ENCODE measurements at regions not wholly inside any gene's neighbourhood (a gene's known extent, or its start where the extent isn't known, plus 50 kb on each side); places are given as distances from the start of the nearest gene placed in this dataset.

DNA sequence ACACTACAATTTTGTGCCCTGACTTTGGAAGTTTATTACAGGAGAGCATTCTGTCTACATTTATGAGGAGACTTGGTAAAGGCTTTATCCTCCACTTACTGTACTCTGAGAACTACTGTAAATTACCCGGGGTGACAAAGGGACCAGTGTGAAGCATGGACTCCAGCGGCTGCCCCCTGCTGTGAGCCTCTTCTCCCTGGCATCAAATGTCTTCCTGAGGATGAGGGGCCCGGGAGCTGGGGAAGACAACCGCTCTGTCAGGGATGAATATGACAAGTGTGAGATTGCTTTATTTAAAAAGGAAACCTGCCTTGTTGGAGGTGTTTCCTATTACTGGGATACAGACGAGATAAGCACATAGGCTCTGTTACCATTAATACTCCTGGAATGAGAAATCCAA is 714.8 kb downstream of the CCSER2 start:
- Histone ChIP-seq H3K4me1 (replicated peaks) (no peaks in the 10 kb centered on the region), H3K9me3 (replicated peaks) (peaks cover 5% of the 10 kb centered on the region; the same call in 1 of the 2 replicates), H3K27me3 (replicated peaks) (no peaks in the 10 kb centered on the region), H3K36me3 (no peaks in the 10 kb centered on the region), H3K27ac (no peak overlapping the region), H3K4me3 (no peak overlapping the region)
- DNase-seq (ENCODE audit: low read depth in 1 of 2, low spot score in 2 of 2): no peak

DNA sequence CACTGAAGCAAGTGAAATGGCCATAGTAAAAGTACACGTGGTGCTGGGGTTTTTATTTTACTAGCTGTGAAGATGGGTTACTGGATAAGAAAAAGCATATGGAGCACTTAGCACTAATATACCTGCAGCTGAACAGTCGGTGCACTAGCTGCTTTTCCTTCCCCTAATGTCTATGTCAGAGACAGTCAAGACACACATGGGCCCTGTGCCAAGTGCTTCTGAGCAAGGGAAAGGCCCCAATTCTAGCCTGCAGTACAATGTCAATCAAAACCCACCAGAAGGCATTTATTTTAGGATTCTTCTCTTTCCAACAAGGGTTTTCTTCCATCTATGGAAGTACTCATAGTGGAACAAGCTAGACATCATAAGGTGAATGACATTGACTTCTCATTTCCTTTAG is 716.7 kb downstream of the CCSER2 start:
- no peaks in the 10 kb centered on the region for H3K27me3 ChIP-seq (replicated peaks)
- peaks cover 5% of the 10 kb centered on the region; the same call in 1 of the 2 replicates for H3K9me3 ChIP-seq (replicated peaks)
- no peak overlapping the region for H3K4me3 ChIP-seq
- no peak overlapping the region for H3K27ac ChIP-seq
- no peaks in the 10 kb centered on the region for H3K36me3 ChIP-seq
- no peak for DNase-seq (ENCODE audit: low read depth in 1 of 2, low spot score in 2 of 2)
- no peaks in the 10 kb centered on the region for H3K4me1 ChIP-seq (replicated peaks)

DNA sequence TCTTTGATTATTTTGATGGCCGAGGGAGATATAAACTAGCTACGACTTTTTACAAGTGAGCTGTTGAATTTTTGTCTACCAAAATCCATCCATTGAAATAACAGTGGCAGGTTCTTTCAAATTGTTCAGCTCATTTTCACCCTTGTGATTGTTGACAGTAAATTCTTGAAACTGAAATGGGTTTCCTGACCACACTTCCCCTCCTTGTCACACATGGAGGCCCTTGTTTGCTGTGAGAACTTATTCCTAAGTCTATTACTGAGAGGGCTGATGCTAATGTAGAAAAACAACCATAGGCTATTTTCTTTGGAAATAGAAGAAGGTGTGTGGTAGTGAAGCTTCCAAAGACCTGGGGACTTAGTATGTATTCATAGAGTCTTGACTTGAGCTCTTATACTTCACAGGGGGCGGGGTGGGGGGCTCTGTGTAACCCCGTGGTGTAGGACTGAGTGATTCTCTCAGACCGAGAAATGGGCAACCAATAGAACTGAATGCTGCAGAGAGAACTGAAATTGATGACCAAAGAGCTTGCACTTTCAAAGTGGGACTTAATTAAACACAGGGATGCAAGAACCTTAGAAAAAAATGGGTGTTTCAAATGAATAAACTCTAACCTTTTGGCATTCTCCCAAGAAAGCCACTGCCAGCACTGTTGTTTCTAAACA is 718.9 kb downstream of the CCSER2 start:
- H3K4me3 ChIP-seq: no peak overlapping the region
- H3K27me3 ChIP-seq (replicated peaks): no peaks in the 10 kb centered on the region
- H3K36me3 ChIP-seq: no peaks in the 10 kb centered on the region
- H3K9me3 ChIP-seq (replicated peaks): peaks cover 5% of the 10 kb centered on the region; the same call in 1 of the 2 replicates
- no peak for DNase-seq (ENCODE audit: low read depth in 1 of 2, low spot score in 2 of 2)
- no peak overlapping the region for H3K27ac ChIP-seq
- H3K4me1 ChIP-seq (replicated peaks): no peaks in the 10 kb centered on the region

DNA sequence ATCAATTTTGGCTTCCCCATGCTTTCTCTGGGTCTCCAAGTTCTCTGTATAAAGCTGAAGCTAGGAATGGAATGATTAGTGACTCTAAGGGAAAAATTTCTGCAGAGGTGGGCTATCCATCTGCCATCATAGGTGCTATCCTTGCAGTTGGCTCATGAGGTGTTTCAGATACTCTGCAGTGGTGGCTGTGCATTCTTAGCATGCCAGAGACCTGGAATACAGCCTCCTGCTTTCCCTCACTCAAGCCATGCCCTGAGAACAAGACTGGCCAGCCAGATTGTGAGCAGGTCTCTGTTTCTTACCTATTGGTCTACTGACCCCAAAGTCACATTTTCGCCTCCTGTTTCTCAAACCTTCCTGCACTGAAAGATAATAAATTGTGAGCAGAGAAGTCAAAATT is 719.6 kb downstream of the CCSER2 start:
- Histone ChIP-seq H3K9me3 (replicated peaks) (peaks cover 5% of the 10 kb centered on the region; the same call in 1 of the 2 replicates), H3K4me3 (no peak overlapping the region), H3K27me3 (replicated peaks) (no peaks in the 10 kb centered on the region), H3K4me1 (replicated peaks) (no peaks in the 10 kb centered on the region), H3K27ac (no peak overlapping the region), H3K36me3 (no peaks in the 10 kb centered on the region)
- DNase-seq (ENCODE audit: low read depth in 1 of 2, low spot score in 2 of 2): no peak

DNA sequence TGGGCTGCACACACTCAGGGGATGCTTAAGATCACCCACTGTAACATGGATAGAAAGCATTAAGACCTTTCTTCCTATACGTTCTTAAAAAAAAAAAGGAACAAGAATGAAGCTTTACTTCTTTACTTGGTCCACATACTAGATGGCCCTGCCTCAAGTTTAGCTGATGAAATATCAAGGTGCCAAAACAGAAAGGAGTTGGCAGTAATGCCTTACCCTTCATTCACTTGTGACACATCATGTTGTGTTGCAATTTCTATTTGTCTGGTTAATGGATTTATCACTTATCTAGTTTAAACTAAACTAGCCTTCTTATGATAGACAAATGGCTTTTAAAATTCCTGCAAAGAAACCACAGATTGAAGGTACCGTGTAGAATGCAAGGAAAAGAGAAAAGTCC is 720.3 kb downstream of the CCSER2 start:
- Histone ChIP-seq H3K36me3 (no peaks in the 10 kb centered on the region), H3K27ac (no peak overlapping the region), H3K27me3 (replicated peaks) (no peaks in the 10 kb centered on the region), H3K4me1 (replicated peaks) (no peaks in the 10 kb centered on the region), H3K4me3 (no peak overlapping the region), H3K9me3 (replicated peaks) (peaks cover 5% of the 10 kb centered on the region; the same call in 1 of the 2 replicates)
- no peak for DNase-seq (ENCODE audit: low read depth in 1 of 2, low spot score in 2 of 2)

DNA sequence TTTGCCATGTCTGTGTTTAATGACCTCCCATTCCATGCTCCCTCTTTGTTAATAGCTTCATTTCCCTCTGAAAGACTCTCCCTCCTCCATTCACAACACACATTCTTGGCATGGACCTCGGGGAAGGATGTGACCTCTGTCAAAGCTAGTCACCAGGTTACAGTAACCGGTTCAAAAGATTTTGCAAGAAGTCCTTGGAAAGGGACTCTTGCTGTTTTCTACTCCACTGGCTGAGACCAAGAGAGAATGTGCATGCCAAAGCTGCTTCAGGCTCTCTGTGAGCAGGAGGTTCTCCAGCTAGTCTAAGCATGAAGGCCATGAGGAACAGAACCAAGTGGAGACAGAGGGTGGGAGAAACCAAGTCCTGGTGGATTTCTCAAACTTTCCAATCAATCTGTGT is 732.6 kb downstream of the CCSER2 start:
- Histone ChIP-seq H3K27me3 (replicated peaks) (no peaks in the 10 kb centered on the region), H3K4me3 (no peak overlapping the region), H3K4me1 (replicated peaks) (no peaks in the 10 kb centered on the region), H3K36me3 (no peaks in the 10 kb centered on the region), H3K27ac (no peak overlapping the region), H3K9me3 (replicated peaks) (no peaks in the 10 kb centered on the region)
- DNase-seq (ENCODE audit: low read depth in 1 of 2, low spot score in 2 of 2): no peak

DNA sequence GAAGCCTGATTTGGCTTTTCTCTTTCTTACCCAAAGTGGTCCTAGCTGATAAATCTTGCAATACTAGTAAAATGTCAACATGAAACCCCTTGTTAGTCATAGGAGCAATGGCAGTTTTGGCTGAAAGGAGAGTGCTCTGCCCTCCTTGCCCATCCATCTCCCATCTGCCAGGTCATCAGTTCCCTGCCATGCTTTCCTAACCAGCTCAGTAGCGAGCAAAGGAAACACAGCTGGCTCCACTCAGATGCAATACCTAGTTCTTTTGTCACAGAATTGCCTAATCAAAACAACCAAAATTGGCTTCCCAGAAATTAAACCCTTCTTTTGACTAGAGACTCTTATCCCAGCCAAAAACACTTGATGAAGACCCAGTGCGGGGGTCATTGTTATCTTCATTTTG is 733.0 kb downstream of the CCSER2 start:
- H3K4me1 ChIP-seq (replicated peaks): no peaks in the 10 kb centered on the region
- H3K9me3 ChIP-seq (replicated peaks): no peaks in the 10 kb centered on the region
- H3K36me3 ChIP-seq: no peaks in the 10 kb centered on the region
- no peak overlapping the region for H3K4me3 ChIP-seq
- no peaks in the 10 kb centered on the region for H3K27me3 ChIP-seq (replicated peaks)
- no peak for DNase-seq (ENCODE audit: low read depth in 1 of 2, low spot score in 2 of 2)
- no peak overlapping the region for H3K27ac ChIP-seq

GRCh38 chr10:85067955-85068354 is 739.6 kb downstream of the CCSER2 start:
- Histone ChIP-seq H3K36me3 (no peaks in the 10 kb centered on the region), H3K9me3 (replicated peaks) (no peaks in the 10 kb centered on the region), H3K4me3 (no peak overlapping the region), H3K4me1 (replicated peaks) (no peaks in the 10 kb centered on the region), H3K27ac (no peak overlapping the region), H3K27me3 (replicated peaks) (no peaks in the 10 kb centered on the region)
- no peak for DNase-seq (ENCODE audit: low read depth in 1 of 2, low spot score in 2 of 2)

DNA sequence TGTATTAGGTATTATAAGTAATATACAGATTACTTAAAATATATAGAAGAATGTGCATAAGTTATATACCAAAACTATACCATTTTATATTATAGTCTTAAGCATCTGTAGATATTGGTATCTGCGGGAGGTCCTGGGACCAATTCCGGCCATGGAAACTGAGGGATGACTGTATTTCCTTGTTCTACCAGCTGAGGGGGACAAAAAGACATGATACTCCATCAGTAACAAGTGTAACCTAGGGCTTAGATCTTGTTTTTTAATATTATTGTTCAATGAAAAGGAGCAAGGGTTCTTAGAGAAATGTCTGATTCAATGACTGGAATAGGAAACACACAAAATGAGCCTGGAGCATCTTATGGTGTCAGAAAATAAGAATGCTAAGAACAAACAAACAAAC is 752.5 kb downstream of the CCSER2 start:
- H3K36me3 ChIP-seq: no peaks in the 10 kb centered on the region
- H3K27ac ChIP-seq: no peak overlapping the region
- H3K4me1 ChIP-seq (replicated peaks): no peaks in the 10 kb centered on the region
- H3K27me3 ChIP-seq (replicated peaks): no peaks in the 10 kb centered on the region
- peaks cover 3% of the 10 kb centered on the region; the same call in 1 of the 2 replicates for H3K9me3 ChIP-seq (replicated peaks)
- no peak overlapping the region for H3K4me3 ChIP-seq
- no peak for DNase-seq (ENCODE audit: low read depth in 1 of 2, low spot score in 2 of 2)

DNA sequence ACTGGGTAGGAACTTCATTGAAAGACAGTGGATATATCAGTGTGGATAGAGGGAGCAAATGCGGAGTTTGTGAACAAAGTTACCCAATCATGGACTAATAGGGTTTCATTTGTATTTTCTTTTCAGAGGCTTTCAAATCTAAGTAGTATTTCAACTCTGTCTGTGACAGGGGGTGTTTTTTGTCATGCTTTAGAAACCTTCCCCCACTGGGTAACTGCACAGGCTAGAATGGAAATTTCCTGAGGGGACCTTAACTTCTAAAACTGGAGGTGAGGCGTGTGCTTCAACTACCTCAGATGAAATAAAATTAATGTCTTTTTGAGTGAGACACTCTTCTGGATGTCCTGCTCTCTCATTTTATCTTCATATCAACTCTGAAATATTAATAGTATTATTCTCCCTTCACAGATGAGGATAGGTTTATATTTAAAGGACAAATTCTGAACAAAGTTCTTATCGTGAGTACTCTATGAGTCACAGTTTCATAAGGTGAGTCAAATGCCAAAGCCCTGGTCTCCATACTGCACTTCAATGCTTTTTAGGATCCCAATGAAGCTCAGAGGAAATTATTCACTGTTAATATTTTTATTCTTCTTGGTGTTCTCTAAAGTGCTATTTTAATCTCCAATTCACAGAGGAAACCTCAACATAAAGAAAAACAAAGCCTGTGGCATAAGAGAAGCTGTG is 770.6 kb downstream of the CCSER2 start:
- peaks cover 5% of the 10 kb centered on the region; the same call in 1 of the 2 replicates for H3K4me1 ChIP-seq (replicated peaks)
- no peaks in the 10 kb centered on the region for H3K9me3 ChIP-seq (replicated peaks)
- no peak overlapping the region for H3K27ac ChIP-seq
- H3K36me3 ChIP-seq: no peaks in the 10 kb centered on the region
- no peak overlapping the region for H3K4me3 ChIP-seq
- DNase-seq (ENCODE audit: low read depth in 1 of 2, low spot score in 2 of 2): peak in 1 of 2 experiments; percentile 16
- no peaks in the 10 kb centered on the region for H3K27me3 ChIP-seq (replicated peaks)

DNA sequence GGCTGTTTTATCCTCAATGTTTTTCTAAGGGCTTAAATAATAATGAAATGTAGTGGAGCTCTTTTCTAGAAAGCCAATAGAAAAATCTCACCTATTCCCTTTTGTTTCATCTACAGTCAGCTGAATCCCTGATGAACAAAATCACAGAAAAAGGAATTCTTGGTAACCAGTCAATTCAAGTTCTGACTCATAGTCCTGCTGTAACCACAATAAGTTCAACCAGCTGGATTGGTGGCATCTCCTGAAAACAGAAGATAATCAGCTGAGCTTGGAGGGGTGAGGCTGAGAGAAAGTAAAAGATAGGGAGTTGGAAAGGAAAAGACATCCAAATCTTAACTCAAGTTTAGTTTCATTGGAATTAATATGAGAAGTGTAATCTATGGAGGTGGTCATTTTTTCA is 772.1 kb downstream of the CCSER2 start:
- H3K36me3 ChIP-seq: no peaks in the 10 kb centered on the region
- H3K27ac ChIP-seq: no peak overlapping the region

DNA sequence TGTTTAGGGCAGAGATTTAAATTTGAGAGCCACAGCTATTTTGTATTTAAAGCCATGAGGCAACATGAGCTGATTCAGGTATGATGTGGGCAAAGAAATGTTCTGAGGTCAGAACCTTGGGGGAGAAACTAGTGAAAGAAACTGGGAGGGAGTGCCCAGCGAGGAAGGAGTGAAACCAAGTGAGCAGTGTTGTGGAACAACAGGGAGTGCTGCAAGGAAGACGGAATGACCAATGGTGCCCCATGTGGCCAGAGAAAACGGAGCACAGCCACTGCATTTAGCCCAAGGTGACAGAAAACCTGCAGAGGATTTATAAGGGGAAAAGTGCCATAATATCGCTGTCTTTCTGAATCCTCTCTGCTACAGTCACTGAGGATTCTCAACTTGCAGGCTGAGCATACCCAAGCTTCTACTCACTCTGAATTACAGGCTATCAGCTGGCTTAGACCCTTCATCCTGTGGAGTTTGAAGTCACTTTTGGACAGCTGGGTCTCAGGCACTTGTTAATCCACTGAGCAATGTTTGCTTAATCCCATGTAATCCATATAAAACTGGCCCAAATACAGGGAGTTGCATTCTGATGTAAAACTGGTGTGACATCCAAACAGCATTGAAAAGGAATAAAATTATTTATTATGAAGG is 777.3 kb downstream of the CCSER2 start:
- H3K4me3 ChIP-seq: no peak overlapping the region

More for the DNA sequence above, 772.1 kb downstream of the CCSER2 start:
- H3K9me3 ChIP-seq (replicated peaks): no peaks in the 10 kb centered on the region
- H3K4me1 ChIP-seq (replicated peaks): peaks cover 5% of the 10 kb centered on the region; the same call in 1 of the 2 replicates
- no peak overlapping the region for H3K4me3 ChIP-seq
- H3K27me3 ChIP-seq (replicated peaks): no peaks in the 10 kb centered on the region
- no peak for DNase-seq (ENCODE audit: low read depth in 1 of 2, low spot score in 2 of 2)

DNA sequence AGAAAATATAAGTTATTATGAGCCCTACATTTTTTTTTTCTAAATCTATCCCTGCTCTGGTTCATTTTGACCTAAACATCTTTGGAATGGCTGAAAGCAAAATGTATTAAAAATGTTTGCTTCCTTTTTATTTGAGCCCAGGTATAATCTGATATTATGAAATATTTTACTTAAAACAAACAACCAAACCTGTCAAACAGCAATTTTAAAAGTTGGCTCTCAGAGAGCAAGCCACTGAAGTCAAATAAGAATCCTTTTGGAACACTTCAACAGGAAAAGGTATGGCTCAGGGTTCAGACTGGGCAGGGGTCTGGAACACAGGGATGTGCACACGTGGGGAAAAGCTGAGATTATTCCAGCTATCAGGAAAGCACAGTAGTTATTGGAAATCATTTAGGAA is 782.9 kb downstream of the CCSER2 start:
- H3K4me3 ChIP-seq: no peak overlapping the region
- H3K27me3 ChIP-seq (replicated peaks): no peaks in the 10 kb centered on the region
- no peaks in the 10 kb centered on the region for H3K36me3 ChIP-seq
- H3K27ac ChIP-seq: no peak overlapping the region
- no peaks in the 10 kb centered on the region for H3K9me3 ChIP-seq (replicated peaks)
- no peaks in the 10 kb centered on the region for H3K4me1 ChIP-seq (replicated peaks)
- no peak for DNase-seq (ENCODE audit: low read depth in 1 of 2, low spot score in 2 of 2)

More for the DNA sequence above, 777.3 kb downstream of the CCSER2 start:
- Histone ChIP-seq H3K36me3 (no peaks in the 10 kb centered on the region), H3K9me3 (replicated peaks) (no peaks in the 10 kb centered on the region), H3K27me3 (replicated peaks) (no peaks in the 10 kb centered on the region), H3K27ac (no peak overlapping the region), H3K4me1 (replicated peaks) (no peaks in the 10 kb centered on the region)
- DNase-seq (ENCODE audit: low read depth in 1 of 2, low spot score in 2 of 2): no peak

- Histone ChIP-seq H3K9me3 (replicated peaks) (no peaks in the 10 kb centered on the region; the same call in 1 of the 2 replicates), H3K27ac (no peak overlapping the region), H3K36me3 (no peaks in the 10 kb centered on the region), H3K4me1 (replicated peaks) (no peaks in the 10 kb centered on the region), H3K4me3 (no peak overlapping the region), H3K27me3 (replicated peaks) (no peaks in the 10 kb centered on the region)
- DNase-seq (ENCODE audit: low read depth in 1 of 2, low spot score in 2 of 2): no peak
These were observed 796.2 kb downstream of the CCSER2 start for GRCh38 chr10:85124603-85125051.

Measured in SJSA1 (cell line).